ENCODE measurements at regions not wholly inside any gene's neighbourhood (a gene's known extent, or its start where the extent isn't known, plus 50 kb on each side); places are given as distances from the start of the nearest gene placed in this dataset.

DNA sequence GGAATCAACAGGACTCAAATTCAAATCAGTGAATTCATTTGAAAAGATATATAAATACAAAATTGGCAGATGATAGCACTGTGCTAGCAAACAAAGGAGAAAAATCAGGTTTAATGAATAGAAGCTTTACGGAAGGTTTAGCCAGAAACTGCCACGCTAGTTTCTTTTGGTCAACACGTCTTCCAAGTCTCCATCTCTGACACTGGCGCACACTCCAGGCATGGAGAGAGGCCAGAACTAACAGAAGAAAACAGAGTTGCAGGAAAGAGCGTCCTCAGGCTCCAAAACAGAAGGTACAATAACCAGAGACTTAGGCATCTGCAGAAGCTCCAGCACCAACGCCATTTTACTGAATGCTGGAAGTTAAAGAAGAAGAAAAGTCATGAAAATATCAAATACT is 497.3 kb upstream of the FRG1 start:
- no peak overlapping the region for H3K4me3 ChIP-seq (ENCODE audit: low read depth, low read length)

DNA sequence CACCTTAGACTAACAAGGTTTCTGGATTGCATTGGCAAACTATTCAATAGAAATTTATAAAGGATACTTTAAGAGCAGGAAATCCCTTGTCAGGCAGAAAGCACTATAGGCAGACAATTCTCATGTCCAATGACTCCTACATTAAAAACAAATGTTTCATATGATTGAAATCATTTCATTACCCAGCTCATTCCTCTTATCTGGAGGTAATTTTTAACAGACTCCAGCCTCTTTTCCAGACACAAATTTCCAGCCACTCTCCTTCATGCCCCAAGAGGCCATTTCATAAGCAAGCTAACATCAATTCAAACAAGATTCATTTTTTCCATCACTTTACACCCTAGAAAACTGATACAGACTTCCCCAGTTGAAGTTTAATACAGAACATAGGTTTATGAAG is 495.1 kb upstream of the FRG1 start:
- H3K4me3 ChIP-seq (ENCODE audit: low read depth, low read length): no peak overlapping the region

DNA sequence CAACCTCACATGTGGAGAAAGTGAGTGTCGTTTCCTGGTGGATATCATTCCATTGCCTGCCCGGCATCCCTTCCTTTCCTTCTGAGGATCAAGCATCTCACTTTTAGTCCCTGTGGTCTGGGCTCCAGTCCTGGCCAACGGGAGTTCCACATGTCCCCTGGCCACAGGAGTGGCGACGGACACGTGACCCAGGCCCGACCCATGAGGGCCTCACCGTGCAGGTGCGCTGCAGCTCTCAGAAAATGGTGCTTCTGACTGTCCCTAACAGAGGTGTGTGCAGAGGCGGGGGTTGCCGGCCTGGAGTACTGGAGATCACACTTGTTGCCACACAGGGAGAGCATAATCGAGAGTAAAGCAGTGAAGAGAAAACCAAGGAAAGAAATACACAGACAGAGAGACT is 476.9 kb upstream of the FRG1 start:
- no peak overlapping the region for H3K4me3 ChIP-seq (ENCODE audit: low read depth, low read length)

DNA sequence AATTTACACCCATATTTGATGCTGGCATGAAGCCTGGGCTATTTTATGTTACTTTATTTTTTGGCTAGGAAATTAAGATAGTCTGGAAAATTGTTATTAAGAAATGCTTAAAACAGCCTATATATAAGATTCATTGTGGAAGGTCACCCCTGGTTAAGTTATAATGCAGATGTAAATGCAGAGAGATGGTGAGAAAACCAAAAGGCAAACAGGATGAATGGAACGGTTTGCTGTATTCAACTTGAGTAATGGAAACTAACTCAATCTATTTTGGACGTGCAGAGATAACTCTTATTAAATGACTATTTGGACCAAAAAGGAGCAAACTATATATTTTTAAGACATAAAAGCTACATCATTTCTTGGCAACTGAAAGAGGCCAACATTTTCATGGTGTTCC is 446.3 kb upstream of the FRG1 start:
- H3K4me3 ChIP-seq (ENCODE audit: low read depth, low read length): no peak overlapping the region

- no peak overlapping the region for H3K4me3 ChIP-seq (ENCODE audit: low read depth, low read length)
Measured at GRCh38 chr4:189497516-189497915, 443.2 kb upstream of the FRG1 start.

- H3K4me3 ChIP-seq (ENCODE audit: low read depth, low read length): no peak overlapping the region
Measured at GRCh38 chr4:189497996-189498395, 442.7 kb upstream of the FRG1 start.

GRCh38 chr4:189498457-189498856 is 442.2 kb upstream of the FRG1 start:
- no peak overlapping the region for H3K4me3 ChIP-seq (ENCODE audit: low read depth, low read length)

GRCh38 chr4:189499696-189500095 is 441.0 kb upstream of the FRG1 start:
- H3K4me3 ChIP-seq (ENCODE audit: low read depth, low read length): no peak overlapping the region

- no peak overlapping the region for H3K4me3 ChIP-seq (ENCODE audit: low read depth, low read length)
Measured at GRCh38 chr4:189500970-189501369, 439.7 kb upstream of the FRG1 start.

- H3K4me3 ChIP-seq (ENCODE audit: low read depth, low read length): no peak overlapping the region
Measured at GRCh38 chr4:189502841-189503435, 437.7 kb upstream of the FRG1 start.

DNA sequence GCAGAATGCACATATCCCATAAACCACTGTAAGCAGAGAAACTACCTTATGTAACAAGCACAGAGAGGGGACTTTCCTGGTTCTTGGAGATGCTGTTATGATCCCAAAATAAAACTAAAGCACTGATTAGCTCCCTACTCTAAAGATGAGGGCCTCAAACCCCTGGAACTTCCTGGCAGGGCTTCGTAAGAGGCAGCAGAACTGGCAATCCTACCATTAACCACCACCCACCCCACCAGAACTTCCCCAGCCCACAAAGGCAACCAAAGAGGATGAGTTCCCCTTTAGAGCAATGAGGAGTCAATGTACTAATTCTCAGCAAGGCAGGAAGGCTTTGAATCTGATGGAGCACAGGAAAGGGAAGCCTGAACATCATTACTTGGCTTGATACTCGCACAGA is 436.5 kb upstream of the FRG1 start:
- H3K4me3 ChIP-seq (ENCODE audit: low read depth, low read length): no peak overlapping the region

- no peak overlapping the region for H3K4me3 ChIP-seq (ENCODE audit: low read depth, low read length)
Measured at GRCh38 chr4:189505380-189505779, 435.3 kb upstream of the FRG1 start.

GRCh38 chr4:189506080-189506479 is 434.6 kb upstream of the FRG1 start:
- no peak overlapping the region for H3K4me3 ChIP-seq (ENCODE audit: low read depth, low read length)

DNA sequence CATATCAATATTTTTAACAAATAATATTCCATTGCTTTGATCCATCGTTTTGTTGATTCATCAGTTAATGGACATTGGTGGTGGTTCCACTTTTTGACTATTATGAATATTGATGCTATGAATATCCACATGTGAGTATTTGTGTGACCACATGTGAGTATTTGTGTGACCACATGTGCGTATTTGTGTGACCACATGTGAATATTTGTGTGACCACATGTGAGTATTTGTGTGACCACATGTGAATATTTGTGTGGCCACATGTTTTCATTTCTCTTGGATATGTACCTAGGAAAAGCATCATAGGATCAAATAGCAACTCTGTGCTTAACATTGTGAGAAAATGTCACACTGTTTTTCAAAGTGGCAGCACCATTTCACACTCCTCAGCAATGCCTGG is 433.6 kb upstream of the FRG1 start:
- H3K4me3 ChIP-seq (ENCODE audit: low read depth, low read length): no peak overlapping the region

DNA sequence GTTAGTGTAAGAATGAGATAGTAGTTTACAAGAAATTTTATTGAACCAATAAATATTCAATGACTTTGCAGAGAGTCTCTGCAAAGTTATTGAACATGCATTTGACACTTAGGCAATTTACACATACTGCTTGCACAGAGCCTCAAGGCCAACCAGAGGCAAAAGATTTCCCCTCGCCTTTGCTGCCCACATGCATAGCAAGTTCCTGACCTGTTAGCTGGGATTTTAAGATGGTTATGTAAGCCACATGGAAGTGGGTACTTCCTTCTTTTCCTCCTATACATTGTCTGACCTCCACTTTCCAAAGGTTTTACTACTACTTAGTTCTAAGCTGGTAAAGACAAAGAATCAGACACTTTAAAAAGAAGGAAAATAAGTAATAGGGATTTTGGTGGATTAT is 430.1 kb upstream of the FRG1 start:
- H3K4me3 ChIP-seq (ENCODE audit: low read depth, low read length): no peak overlapping the region

- no peak overlapping the region for H3K4me3 ChIP-seq (ENCODE audit: low read depth, low read length)
Measured at GRCh38 chr4:189511581-189511980, 429.1 kb upstream of the FRG1 start.

GRCh38 chr4:189513421-189513820 is 427.3 kb upstream of the FRG1 start:
- H3K4me3 ChIP-seq (ENCODE audit: low read depth, low read length): no peak overlapping the region

DNA sequence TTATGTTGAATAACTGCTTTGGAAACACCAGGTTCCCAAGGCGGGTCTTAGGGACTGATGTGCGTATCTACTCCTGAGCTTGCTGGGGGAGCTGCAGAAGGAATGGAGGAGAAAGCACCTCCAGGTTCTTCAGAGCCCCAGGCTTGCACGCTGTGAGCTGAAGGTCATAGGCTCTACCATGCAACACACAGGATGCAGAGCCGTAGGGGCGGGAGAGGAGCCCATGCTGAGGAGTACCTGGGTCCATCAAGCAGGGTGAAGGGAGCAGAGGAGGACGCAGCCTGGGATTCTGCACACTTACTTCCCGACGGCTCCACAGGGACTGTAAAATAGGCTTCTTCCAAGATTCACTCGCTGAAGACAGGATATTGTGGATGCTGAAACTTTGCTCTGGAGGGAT is 426.5 kb upstream of the FRG1 start:
- no peak overlapping the region for H3K4me3 ChIP-seq (ENCODE audit: low read depth, low read length)

DNA sequence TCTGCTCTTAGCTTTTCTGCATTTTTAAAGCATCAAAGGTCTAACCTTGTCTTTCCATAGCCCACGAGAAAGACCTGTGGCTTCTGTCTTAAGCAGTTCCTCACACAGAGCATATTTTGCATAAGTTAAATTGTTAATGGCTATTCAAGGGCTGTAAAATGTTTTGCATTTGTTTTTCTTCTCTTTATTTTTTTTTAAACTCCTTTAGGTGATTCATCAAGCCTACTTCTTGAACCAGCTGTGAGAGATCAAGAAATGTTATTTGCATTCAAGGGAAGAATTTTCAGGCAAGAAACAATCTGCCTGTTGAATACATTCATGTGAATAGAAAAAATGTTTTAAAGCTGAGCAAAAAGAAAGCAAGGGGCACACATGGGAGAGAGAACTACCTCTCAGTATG is 423.8 kb upstream of the FRG1 start:
- H3K4me3 ChIP-seq (ENCODE audit: low read depth, low read length): no peak overlapping the region

- no peak overlapping the region for H3K4me3 ChIP-seq (ENCODE audit: low read depth, low read length)
Measured at GRCh38 chr4:189519186-189519585, 421.5 kb upstream of the FRG1 start.

- no peak overlapping the region for H3K4me3 ChIP-seq (ENCODE audit: low read depth, low read length)
Measured at GRCh38 chr4:189525304-189525703, 415.4 kb upstream of the FRG1 start.

GRCh38 chr4:189530848-189531247 is 409.8 kb upstream of the FRG1 start:
- H3K4me3 ChIP-seq (ENCODE audit: low read depth, low read length): no peak overlapping the region

- H3K4me3 ChIP-seq (ENCODE audit: low read depth, low read length): no peak overlapping the region
Measured at GRCh38 chr4:189533603-189534002, 407.1 kb upstream of the FRG1 start.

DNA sequence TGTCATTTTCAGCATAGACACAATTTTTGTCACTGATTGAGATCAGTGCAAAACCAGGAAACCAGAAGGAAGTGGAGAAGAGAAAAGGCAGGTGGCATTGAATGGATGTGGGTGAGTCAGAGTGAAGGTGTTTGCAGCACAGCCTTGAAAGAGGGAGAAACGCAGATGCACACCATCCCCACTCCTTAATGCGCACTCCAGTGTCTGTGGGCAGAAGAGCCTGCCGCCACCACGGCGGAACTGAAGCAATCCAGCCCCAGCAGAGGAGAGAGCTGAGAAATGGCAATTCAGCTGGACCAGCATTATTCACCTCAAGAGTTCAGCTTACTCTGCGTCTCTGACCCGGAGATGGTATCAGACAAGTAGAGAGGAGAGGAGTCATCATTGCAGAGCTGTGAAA is 393.1 kb upstream of the FRG1 start:
- no peak overlapping the region for H3K4me3 ChIP-seq (ENCODE audit: low read depth, low read length)

All from iPS-11a (cell line).